Erythroblast (primary cell): ENCODE measurements at regions not wholly inside any gene's neighbourhood (a gene's known extent, or its start where the extent isn't known, plus 50 kb on each side); places are given as distances from the start of the nearest gene placed in this dataset.

ENCODE experiments used
- GATA1 ChIP-seq: IDR thresholded peaks from 2 replicates; pipeline ENCODE4 v1.6.1; 2011; ENCODE audit warnings: low read depth, mild to moderate bottlenecking, control low read depth, low read length, moderate library complexity
- POLR2A ChIP-seq: IDR thresholded peaks from 2 replicates; pipeline ENCODE4 v1.6.1; 2011; ENCODE audit warnings: mild to moderate bottlenecking, low read length

- TF ChIP-seq POLR2A (no peak), GATA1 (no peak)
Observed at GRCh38 chr20:20765696-20766365, 53.4 kb upstream of the RALGAPA2 start.
